Mucosa of gallbladder (tissue), 1 donor: ENCODE measurements at regions not wholly inside any gene's neighbourhood (a gene's known extent, or its start where the extent isn't known, plus 50 kb on each side); places are given as distances from the start of the nearest gene placed in this dataset.

Experiments
- DNase-seq: peaks from one replicate; pipeline ENCODE4 v3.0.0-alpha.2; 2020; ENCODE audit warnings: low spot score
- donor health status: DM: no; HTN: no; CAD: no.

DNA sequence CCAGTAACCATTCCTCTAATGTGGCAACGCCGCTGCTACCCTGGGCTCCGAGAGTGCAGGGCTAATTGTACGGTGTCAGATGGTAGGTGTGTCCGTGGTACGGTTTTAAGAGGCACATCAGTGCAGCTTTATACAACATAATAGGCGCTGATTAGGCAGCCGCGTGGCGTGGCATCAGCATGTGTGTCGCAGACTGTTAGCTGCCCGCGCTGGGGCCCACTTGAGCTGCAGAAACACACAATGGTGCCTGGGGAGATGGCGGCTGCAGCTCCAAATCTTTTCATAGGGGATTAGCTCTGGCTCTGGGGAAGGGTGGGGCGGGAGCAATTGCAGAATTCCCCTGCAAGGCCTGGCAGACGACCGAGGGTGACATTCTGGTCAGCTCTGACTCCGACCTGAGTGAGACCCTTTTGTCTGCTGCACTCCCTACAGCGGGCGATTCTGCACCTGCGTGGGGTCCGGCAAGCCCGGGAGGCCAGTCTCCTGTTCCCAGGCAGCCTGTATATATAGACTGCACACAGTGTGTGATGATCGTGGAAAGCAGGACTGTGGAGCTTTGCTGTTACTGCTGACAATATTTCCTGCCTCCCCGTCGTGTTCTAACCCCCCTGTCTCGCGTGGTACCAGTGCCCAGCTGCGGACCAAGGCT is 722.7 kb upstream of the CELF2 start:
- DNase-seq, result no peak

GRCh38 chr10:10295537-10295936 is 722.1 kb upstream of the CELF2 start:
- DNase-seq, result no peak

DNA sequence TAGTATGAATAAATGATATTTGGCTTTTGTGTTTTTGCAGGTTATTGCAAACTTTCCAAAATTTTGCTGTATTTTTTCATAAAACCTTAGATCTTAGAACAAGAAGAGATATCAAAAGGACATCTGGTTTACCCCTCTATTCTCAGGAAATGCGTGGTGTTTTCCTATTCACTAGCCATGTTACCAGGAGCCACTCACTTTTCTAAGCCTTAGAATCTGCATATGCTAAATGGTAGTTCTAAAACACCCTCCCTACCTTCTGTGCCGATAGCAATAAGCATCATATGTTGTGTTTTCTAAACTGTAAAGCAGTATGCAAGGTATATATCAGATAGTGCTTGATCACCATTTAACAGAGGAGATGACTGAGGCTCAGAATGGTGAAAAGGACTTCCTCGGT is 715.0 kb upstream of the CELF2 start:
- no peak for DNase-seq

DNA sequence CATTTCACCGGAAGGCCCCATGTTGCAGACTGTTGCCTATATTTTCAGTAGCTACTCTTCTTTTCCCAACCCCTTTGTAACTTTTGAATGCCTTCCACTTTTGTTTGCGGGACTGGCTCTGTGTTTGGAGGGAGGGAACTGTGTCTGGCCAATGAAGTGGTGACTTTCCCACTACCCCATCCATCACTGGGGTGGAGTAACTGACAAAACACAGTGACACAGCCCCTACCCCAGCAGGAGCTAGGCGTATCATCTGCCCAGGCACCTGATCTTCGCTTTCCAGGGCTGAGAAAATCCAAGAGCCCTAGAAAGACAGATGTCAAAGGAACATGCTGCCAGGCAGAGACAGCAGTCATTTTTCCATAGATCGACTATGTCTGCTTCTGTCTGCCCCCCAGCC is 710.6 kb upstream of the CELF2 start:
- no peak for DNase-seq

- no peak for DNase-seq
Observed at GRCh38 chr10:10307551-10307950, 710.1 kb upstream of the CELF2 start.

DNA sequence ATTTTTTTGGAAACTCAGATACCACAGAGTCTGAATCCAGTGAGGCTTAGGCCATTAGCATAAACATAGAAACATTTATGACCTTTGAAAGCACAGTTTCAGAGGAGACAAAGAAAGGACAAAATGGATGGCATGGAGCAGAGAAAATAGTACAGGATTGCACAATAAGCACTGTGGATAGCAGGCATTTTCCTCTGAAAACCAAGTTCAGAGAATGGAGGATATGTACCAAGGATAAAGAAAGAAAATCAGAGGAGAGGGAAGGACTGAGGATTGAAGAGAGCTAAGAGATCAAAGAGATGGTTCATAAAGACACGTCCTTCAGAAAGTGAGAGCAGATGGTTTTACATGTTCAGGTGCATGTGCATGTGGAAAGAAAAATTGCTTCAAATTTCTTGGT is 707.2 kb upstream of the CELF2 start:
- DNase-seq, result no peak

- DNase-seq, result no peak
Observed at GRCh38 chr10:10311966-10312365, 705.7 kb upstream of the CELF2 start.

GRCh38 chr10:10313149-10313835 is 704.4 kb upstream of the CELF2 start:
- no peak for DNase-seq

DNA sequence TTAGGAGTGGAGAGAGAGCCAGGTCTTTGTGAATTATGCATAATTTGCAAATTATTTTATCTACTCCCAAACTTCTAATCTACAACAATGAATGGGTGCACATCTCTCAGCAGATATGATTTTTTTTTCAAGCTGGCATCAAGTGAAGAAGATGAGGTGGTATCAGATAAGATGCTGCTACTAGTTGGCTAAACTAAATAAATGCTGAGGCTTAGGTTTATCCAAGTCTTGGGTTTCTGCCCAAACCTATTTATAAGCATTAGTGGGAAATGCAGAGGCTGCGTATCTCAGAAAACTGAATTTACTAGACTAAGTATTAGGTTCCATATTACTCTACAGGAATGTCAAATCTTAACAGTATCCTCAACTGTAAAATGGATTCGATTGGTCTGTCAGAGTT is 703.0 kb upstream of the CELF2 start:
- no peak for DNase-seq

GRCh38 chr10:10315989-10316388 is 701.7 kb upstream of the CELF2 start:
- DNase-seq, result no peak

- no peak for DNase-seq
Observed at GRCh38 chr10:10317151-10317550, 700.5 kb upstream of the CELF2 start.

DNA sequence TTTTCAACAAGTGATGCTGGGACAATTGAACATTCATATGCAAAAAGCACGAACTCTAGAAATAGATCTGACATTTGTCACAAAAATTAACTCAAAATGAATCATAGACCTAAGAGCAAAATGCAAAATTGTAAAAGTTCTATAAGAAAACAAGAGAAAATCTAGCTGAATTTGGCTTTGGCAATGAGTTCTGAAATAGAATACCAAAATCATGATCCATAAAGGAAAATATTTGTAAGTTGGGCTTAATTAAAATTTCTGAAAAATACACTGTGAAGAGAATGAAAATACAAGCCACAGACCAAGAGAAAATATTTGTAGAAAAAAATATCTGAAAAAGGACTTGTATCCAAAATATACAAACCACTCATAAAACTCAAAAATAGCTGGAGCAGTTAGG is 698.8 kb upstream of the CELF2 start:
- no peak for DNase-seq

DNA sequence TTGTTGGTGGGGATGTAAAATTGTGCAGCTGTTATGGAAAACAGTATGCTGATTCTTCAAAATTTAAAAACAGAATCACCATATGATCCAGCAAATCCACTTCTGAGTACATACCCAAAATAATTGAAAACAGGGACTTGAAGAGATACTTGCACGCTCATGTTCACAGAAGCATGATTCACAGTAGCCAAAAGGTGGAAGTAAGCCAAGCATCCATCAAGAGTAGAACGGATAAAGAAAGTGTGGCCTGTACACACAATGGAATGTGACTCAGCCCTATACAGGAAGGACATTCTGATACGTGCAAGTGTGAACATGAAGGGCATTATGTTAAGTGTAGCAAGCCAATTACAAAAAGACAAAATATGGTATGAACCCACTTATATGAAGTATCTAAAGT is 696.7 kb upstream of the CELF2 start:
- no peak for DNase-seq

GRCh38 chr10:10326116-10326515 is 691.6 kb upstream of the CELF2 start:
- DNase-seq, result no peak

DNA sequence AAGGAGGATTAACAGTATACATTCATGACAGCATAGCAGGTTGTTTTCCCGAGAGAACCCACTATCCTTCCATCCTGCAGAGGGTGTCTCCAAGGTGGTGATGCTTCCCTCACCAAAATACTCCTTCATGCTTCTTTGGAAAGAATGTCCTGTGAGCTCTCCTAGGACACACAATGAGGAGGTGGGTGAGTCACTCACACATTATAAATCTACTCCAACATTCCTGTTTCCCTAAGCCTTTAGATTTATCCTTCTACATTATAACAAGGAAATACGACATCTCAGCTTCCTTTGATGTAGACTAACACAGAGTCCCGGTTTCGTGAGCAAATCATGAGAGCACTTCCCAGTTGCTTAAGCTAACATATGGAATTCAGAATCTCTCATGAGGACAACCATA is 689.7 kb upstream of the CELF2 start:
- DNase-seq, result no peak

DNA sequence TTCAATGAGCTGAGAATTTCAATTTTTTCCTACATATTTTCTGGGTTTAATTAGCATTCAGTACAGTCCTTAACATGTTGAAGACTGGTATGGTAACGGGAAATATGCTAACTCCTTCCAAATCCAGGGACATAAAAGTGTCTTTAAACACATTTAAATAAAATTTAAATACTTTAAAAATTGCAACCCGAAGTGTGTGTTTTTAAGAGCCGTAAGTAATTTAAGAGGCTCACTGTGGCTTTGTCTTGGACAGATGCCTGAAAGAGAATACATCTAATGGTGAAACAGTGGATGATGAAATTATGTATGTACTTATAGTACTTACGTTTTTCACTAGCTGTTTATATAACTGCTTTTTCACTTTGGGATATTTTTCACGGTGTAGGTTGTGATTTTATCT is 687.3 kb upstream of the CELF2 start:
- no peak for DNase-seq

DNA sequence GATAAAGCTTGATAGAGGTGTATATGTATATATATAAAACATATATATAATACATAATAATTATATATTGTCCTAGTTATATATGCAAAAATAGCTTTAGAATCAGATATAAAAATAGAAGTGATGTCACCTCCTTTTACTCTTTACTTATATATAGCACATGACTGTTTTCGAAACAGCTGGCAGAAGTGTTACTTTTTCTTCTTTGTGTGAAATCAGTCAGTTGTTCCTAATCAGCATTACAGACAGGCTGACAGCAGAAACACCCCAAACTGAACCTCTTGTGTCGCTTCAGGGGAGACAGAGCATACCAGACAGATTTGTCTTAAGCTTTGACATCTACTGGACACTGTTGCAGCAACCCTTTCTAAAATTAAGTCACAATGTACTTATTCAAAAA is 684.9 kb upstream of the CELF2 start:
- DNase-seq, result no peak

DNA sequence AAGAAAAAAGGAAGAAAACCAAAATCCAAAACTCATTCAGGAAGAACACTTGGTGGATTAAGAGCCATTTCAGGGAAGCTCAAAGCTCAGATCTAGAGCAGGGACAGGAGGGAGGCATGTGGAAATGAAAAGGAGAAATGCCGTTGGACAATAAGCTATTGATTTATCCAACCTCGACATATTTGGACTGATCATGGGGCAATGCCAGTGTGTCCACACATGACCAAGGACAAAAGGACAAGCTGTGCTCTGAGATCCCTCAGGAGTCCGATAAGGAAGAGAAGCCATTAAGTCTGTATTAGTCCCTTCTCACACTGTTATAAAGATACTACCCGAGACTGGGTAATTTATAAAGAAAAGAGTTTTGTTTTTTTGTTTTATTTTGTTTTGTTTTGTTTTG is 684.0 kb upstream of the CELF2 start:
- no peak for DNase-seq

- DNase-seq, result no peak
Observed at GRCh38 chr10:10338339-10338738, 679.3 kb upstream of the CELF2 start.

DNA sequence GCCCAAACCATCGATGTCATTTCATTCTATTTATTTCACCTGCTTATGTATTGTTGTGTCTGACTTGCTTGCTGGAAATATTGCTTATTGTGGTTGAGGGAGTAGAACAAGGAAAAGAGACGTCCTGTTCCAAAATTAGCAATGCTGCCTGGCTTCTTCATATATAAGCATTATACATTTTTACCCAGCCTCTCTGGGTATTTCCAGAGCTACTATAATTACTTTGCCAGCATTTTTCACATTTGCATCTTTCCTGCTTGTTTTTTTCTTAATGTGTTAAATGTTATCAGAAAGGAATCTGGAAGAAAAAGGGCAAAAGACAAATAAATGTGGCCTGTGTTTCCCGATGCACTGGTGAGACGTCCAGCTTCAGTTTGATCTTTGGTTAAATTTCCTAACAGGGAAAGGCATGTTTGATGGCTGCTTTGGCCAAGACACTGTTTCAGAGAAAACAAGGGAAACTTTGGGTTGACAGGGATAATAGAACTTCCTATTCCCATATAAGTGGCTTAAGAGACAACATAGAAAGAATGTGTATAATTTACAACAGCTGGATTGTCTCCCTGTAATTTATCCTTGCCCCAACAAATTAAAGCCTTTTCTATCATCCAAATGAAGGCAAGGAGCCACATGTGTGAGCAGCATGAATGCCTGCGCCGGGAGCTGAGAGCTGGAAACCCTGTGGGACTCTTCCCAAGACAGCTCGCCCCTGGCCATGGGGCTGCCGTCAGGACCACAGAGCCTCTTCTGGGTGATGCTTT is 671.1 kb upstream of the CELF2 start:
- no peak for DNase-seq

GRCh38 chr10:10350050-10350449 is 667.6 kb upstream of the CELF2 start:
- DNase-seq, result no peak

DNA sequence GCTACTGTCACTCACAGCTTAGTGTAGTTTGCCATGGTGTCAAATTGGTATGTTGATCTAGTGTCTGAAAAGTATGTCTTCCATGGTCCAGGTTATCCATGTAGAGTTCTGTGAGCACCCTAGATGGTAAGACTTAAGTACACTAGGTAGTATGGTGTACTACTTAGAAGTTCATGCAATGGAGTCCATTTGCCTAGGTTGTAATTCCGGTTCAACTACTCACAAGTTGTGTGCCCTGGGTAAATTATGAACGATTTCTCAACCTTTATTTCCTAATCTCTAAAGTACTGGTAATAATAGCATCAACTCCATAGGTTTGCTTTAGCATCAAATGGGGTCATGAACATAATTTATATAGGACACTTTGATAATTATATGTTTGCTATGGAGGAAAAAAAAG is 666.2 kb upstream of the CELF2 start:
- no peak for DNase-seq

DNA sequence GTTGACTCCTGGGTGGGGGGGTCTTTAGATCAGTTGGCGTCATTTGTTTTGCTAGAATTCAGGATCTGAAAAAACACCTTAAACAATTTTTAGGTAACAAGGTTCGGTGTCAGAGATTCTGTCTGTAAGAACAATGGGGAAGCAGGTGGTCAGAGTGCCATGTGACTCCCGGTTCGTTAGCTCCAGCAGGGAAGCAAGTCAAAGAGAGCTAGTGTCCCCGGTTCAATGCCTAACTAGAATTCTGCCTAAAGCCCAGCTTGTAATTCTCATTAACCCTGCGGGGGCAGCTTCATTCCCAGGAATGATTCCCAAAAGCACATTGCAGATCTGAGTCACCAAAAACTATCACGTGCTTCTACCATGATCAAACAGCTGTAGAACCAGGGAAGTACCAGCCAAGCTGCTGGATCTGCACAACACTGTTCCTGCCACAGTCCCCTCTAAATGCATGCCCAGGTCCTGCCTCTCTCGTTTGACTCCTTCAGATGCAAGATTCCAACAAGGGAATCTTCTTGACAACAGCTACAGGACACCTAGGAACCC is 664.3 kb upstream of the CELF2 start:
- no peak for DNase-seq
